Mammary epithelial cell (primary cell): ENCODE measurements at regions not wholly inside any gene's neighbourhood (a gene's known extent, or its start where the extent isn't known, plus 50 kb on each side); places are given as distances from the start of the nearest gene placed in this dataset.

Source experiments
- CTCF ChIP-seq, 2 donors: IDR thresholded peaks in 1 of 2; conservative IDR thresholded peaks in 1 of 2; 2 replicates each; pipeline ENCODE4 v1.5.1; 2011 to 2012; ENCODE audit warnings: inconsistent platforms in 2 of 2, low read length in 2 of 2, mild to moderate bottlenecking in 2 of 2, control low read depth in 1 of 2, low read depth in 1 of 2; ENCODE audit not compliant: insufficient read depth in 1 of 2; ENCODE audit errors: extremely low read depth in 1 of 2
- EZH2 ChIP-seq: IDR thresholded peaks from 2 replicates; pipeline ENCODE4 v1.6.1; 2012; ENCODE audit warnings: low read length, inconsistent platforms, borderline replicate concordance

GRCh38 chr4:149101649-149102048, 659.4 kb upstream of the NR3C2 start:
- TF ChIP-seq CTCF (conservative IDR thresholded peaks at IDR 0.05 in 1 of 2, IDR thresholded peaks at IDR 0.05 in 1 of 2; ENCODE audit: extremely low read depth in 1 of 2, insufficient read depth in 1 of 2, low read depth in 1 of 2, low read length in 2 of 2): no peak
- TF ChIP-seq EZH2: no peak
